NCI-H524 (cell line): ENCODE measurements at regions not wholly inside any gene's neighbourhood (a gene's known extent, or its start where the extent isn't known, plus 50 kb on each side); places are given as distances from the start of the nearest gene placed in this dataset.
"Not testable (repeated sequence)": the region's sequence is repeated elsewhere in the genome, so short reads cannot be mapped to it uniquely, and the experiment has no call there.

Experiments used
- DNase-seq, 2 experiments: peaks; one replicate each; lab custom pipeline; 2025; lab: John Stamatoyannopoulos, UW

DNA sequence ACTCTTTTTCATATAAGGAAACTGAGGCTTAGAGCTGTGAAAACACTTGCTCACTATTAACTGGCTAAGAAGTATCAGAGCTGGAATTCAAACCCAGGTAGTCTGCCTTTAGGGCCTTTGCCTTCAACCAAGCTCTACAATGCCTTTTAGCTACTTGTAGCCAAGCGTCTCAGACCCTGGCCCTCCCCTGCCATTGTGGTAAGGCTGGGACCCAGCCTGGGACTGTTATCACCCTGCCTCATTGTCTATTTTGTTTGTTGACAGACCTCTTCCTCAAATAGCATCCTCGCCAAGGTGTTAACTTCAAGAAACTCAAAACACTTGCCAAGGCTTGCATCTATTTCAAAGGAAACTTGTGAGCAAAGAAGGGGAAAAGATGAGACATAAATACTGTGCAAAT is 76.7 kb upstream of the CD28 start:
- DNase-seq: no peak

GRCh38 chr2:203631068-203631757 is 75.2 kb upstream of the CD28 start:
- no peak for DNase-seq

GRCh38 chr2:203636588-203637470 is 69.6 kb upstream of the CD28 start:
- no peak for DNase-seq

DNA sequence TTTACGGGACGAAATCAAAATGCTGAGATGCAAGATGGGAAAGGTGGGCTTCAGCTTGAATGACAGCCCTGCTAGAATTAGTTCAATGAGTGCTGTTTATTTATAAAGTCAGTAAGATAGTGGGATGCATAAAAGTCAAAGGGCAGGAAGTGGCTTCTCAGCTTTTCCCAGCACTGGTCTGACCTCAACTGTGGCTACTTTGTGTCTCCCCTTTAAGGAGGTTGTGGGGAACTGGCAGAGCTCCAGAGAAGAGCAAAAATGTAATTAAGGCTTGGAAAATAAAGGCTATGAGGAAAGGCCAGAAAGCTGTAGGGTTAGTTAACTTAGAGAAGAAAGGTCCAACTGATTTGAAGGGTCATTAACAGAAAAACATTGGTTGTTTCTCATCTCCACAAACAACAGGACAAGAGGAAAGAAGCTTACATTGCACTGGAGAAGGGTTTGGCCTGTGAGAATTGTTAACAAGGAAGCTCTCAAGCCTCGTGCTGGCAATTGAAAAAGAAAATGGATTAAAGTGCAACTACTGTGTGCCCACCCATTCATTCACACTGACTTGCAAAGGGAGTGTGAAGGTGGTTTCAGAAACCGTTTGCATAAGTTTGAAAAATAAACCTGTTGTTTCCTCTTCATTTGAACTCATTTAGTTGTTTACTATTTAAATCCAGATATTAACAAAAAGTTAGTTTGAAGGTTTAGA is 68.8 kb upstream of the CD28 start:
- DNase-seq: no peak

- DNase-seq: not testable (repeated sequence)
Measured at GRCh38 chr2:203641865-203642264, 64.6 kb upstream of the CD28 start.

DNA sequence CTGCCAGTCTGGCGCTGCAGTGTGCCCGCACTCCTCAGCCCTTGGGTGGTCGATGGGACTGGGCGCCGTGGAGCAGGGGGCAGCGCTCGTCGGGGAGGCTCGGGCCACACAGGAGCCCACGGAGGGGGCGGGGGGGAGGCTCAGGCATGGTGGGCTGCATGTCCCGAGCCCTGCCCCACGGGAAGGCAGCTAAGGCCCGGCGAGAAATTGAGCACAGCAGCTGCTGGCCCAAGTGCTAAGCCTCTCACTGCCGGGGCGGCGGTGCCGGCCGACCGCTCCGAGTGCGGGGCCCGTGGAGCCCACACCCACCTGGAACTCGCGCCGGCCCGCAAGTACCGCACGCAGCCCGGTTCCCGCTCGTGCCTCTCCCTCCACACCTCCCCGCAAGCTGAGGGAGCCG is 63.6 kb upstream of the CD28 start:
- not testable (repeated sequence) for DNase-seq

DNA sequence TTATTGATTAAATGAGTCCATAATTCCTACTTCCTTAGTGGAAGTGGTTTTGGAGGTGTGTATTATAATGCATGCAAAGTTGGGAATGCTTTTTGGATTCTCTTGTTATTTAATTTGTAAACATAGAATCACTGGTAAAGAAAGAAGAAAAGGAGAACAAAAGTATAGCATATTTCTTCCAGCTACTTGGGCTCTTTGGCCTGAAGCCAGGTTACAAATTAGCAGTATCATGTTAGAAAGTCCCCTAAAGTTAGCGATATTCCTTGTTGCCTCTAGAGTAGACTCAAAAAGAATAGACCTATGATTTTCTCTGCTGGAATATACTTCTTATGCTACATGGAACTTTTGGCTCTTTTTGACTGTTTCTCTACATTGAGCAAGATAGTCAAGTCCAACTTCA is 60.6 kb upstream of the CD28 start:
- DNase-seq: no peak

DNA sequence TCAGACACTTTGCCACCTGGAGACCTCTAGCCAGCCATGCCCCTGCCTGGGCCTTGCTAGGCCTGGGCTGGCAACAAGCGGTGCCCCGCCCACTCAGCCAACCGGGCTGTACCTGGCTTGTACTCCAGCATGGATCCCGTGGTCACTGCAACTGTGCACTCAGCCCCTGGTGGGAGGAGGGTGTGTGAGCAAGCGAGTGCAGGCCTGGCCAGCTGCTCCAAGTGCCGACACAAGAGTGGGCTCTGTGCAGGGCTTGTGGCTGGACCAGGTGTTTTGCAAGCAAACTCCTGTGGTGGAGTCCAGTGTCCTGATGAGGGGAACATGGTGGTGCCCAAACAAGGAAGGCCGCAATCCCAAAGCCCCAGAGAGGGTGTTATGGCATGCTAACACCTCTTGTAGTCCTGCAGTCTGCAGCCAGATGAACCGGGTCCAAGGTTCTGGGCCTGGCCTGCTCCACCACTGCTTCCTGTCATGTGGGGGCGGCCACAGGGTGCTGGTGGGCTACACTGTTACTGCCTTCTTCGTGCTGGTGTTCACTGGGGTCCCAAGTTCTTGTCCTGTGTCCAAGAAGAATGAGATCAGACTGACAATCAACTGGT is 60.1 kb upstream of the CD28 start:
- no peak for DNase-seq

DNA sequence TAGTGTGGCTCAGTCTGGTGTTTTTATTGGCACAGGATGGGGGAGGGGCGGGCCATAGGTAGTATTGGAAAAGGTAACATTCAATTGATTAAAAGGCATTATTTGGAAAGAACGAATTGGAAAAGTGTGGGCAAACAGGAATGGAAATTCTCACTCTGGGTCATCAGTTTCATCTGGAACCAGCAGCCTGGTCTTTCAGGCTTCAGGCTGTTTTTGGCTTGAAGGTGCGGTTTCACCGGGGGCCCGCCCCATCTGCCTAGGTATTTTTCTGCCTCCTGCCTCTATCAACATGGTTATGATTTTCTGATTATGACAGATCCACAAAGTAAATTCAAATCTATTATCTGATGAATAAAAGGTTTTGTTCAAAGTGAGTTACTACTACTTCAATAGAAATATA is 59.5 kb upstream of the CD28 start:
- DNase-seq: no peak

DNA sequence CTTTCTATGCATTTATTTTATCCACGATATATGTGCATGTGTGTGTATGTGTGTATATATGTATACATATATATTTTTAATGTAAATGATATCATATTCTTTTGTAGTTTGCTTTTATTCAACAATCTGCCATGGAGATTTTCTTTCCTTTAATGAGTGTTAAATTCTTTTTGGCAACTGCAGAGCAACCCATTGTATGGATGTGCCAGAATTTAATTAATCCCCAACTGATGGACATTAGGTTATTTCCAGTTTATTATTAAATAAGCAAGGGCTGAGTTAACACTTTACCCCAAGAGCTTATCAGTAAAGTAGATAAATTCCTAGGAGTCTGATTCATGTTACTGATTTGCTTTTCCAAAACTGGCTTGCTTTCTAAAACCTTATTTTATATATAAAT is 58.9 kb upstream of the CD28 start:
- no peak for DNase-seq

- no peak for DNase-seq
Measured at GRCh38 chr2:203648273-203648672, 58.2 kb upstream of the CD28 start.

DNA sequence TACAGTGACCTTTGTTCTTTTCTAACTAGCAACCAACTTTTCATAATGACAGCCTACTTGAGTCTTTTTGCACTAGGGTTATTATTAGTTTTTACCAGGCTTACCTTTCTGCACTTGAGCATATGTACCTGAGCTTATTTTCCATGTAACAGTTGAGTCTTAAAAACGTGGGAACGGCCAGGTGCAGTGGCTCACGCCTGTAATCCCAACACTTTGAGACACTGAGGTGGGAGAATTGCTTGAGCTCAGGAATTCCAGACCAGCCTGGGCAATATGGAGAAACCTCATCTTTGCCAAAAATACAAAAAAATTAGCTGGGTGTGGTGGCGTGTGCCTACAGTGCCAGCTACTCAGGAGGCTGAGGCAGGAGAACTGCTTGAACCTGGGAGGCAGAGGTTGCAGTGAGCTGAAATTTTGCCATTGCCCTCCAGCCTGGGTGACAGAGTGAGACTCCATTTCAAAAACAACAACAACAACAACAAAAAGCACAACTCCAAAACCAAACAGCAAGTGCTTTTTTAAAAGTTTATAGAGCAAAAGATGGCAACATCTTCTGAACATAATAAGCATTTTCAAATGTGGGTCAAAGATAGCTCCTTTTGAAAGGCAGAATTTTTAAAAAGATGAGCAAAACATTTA is 57.1 kb upstream of the CD28 start:
- DNase-seq: no peak

GRCh38 chr2:203650860-203651613 is 55.4 kb upstream of the CD28 start:
- DNase-seq: peak in 1 of 2 experiments; percentile 28

DNA sequence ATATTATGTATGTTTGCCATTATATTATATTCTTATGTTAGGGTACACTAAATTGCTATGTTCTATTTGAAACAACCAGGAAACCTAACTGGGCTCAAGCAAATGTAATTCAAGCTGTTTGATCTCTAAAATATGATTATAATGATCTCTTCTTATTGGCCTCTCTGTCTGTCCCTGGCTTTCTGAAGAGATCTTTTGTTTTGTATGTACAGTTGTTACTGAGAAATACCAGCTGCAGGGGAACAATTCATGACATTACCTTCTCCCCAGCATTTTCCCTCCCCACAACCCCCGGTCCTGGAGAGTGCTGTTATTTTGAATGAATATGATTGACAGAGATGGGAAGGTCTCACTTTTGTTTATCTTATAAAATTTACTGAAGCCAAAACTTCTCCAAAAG is 54.8 kb upstream of the CD28 start:
- no peak for DNase-seq

GRCh38 chr2:203654826-203655225 is 51.6 kb upstream of the CD28 start:
- no peak for DNase-seq

DNA sequence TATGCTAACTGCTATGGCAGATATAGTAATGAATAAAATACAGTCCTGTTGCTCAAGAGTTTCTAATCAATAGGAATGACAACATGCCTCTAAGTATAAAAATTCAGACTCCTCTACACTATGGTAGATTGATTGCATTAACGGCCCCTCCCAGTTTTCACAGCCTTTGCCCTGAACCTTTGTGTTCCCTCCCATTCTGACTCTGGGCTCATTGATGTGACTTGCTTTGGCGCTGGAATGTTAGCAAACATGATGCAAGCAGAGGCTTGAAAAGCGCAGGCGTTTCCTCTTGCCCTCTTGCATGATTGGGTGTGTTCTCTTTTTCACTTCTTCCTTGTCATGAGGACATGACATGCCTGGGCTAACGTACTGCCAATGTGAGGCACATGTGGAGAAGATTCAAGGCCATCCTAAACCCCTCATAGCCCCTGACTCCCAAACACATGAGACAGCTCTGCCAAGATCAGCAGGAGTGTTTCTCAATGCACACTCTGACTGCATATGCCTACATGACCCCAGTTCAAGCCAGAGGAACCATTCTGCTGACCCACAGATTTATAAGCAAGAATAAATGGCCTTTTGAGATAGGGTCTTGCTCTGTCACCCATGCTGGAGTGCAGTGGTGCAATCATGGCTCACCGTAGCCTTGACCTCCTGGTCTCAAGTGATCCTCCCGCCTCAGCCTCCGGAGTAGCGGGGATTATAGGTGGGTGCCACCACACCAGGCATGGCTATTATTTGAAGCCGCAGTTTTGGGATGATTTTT is 49.7 kb upstream of the CD28 start:
- no peak for DNase-seq
